ENCODE measurements at regions not wholly inside any gene's neighbourhood (a gene's known extent, or its start where the extent isn't known, plus 50 kb on each side); places are given as distances from the start of the nearest gene placed in this dataset.
"Not testable (repeated sequence)": the region's sequence is repeated elsewhere in the genome, so short reads cannot be mapped to it uniquely, and the experiment has no call there.

DNA sequence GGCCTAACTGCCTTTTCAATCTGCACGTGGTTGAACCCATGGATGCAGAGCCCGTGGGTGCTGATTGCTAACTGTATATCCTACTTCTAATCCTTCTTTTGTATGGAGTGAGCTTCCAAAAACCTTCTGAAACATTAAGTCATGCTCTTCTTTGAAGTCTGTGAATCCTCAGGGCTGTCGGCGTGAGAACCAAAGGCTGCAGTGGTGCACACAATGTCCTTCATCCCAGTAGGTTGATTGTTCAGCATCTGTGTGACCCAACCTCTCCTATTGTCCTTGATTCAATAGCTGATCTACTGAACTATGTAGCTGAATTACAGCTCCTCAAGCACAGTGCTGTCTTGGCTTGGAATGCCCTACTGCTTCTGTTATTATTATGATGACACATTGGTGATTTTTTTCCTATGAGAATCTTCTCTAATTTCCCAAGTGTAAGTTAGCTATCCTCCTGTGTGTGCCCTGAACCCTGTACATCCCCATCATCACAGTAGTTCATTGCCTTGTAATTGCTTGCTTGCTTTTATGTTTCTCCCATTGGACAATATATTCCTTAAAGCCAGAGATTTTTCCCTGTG is 294.6 kb downstream of the TRIML1 start:
- in situ Hi-C loops (cut with MboI; ENCODE audit: low sequenced_read_pairs, unreplicated experiment) = no loop called here
- no peak for TF ChIP-seq CTCF (IDR thresholded peaks at IDR 0.05; ENCODE audit: borderline replicate concordance, control extremely low read depth, extremely low read depth, insufficient read depth, missing control alignments)
- no peak for DNase-seq (ENCODE audit: low spot score)

DNA sequence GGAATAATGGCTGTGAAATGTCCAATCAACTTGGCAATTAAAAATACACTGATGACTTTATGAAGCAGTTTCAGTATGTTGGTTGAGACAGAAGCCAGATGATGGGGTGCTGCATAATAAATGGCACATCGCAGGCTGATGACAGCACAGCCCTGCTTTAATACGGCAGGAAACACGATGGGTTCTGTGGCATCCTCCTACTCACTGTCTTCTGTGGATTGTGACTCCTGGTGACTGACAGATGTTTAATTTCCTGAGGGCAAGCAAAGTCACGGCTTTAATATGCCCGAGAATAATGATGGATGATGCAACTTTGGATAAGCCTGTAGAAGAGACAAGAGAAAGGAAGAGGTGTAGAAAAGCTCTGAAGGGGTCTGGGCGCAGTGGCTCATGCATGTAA is 295.4 kb downstream of the TRIML1 start:
- DNase-seq (ENCODE audit: low spot score) = no peak
- no peak for TF ChIP-seq CTCF (IDR thresholded peaks at IDR 0.05; ENCODE audit: borderline replicate concordance, control extremely low read depth, extremely low read depth, insufficient read depth, missing control alignments)
- in situ Hi-C loops (cut with MboI; ENCODE audit: low sequenced_read_pairs, unreplicated experiment) = no loop called here

DNA sequence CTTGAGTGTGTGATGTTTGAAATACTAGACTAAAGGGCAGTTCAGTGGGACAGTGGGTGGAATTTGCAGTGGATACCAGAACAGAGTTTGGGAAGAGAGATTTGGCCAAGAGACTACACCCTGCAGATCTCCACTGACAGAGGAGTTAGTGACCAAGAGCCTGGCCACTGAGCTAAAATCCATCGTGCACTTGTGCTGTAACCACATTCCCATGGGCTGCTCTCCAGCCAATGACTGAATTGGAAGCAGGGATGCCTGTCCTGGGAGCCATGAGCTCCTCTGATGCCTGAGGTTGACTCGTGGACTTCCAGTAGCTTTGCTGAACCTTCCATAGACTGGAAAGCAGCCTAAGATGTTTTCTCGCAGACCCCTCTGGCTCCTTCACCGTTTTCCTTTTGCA is 296.1 kb downstream of the TRIML1 start:
- TF ChIP-seq CTCF (IDR thresholded peaks at IDR 0.05; ENCODE audit: borderline replicate concordance, control extremely low read depth, extremely low read depth, insufficient read depth, missing control alignments) = no peak
- in situ Hi-C loops (cut with MboI; ENCODE audit: low sequenced_read_pairs, unreplicated experiment) = no loop called here
- DNase-seq (ENCODE audit: low spot score) = no peak

GRCh38 chr4:188437535-188437934 is 298.3 kb downstream of the TRIML1 start:
- DNase-seq (ENCODE audit: low spot score) = no peak
- TF ChIP-seq CTCF (IDR thresholded peaks at IDR 0.05; ENCODE audit: borderline replicate concordance, control extremely low read depth, extremely low read depth, insufficient read depth, missing control alignments) = no peak
- in situ Hi-C loops (cut with MboI; ENCODE audit: low sequenced_read_pairs, unreplicated experiment) = no loop called here

GRCh38 chr4:188438391-188438824 is 299.2 kb downstream of the TRIML1 start:
- in situ Hi-C loops (cut with MboI; ENCODE audit: low sequenced_read_pairs, unreplicated experiment); DNase-seq (ENCODE audit: low spot score): not testable (repeated sequence)

- no peak for DNase-seq (ENCODE audit: low spot score)
- no peak for TF ChIP-seq CTCF (IDR thresholded peaks at IDR 0.05; ENCODE audit: borderline replicate concordance, control extremely low read depth, extremely low read depth, insufficient read depth, missing control alignments)
- in situ Hi-C loops (cut with MboI; ENCODE audit: low sequenced_read_pairs, unreplicated experiment) = no loop called here
Measured at GRCh38 chr4:188439641-188440311, 300.5 kb downstream of the TRIML1 start.

DNA sequence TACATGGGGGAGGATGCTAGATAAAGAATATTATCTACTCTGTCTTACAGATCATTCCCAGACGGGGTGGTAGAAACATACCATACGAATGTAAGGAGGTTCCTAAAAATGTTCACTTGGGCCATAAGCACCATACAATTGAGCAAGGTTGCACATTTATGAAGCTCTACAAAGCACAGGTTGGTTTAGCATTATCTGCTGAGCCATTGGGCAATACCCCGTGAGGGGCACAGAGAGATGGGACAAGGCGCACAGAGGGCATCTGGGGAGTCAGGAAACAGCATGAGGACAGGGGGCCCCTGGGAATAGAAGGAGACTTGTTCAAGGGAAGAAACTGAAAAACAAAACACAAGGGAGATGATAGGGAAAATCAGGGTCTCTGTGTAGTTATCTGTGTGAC is 305.3 kb downstream of the TRIML1 start:
- no peak for DNase-seq (ENCODE audit: low spot score)
- in situ Hi-C loops (cut with MboI; ENCODE audit: low sequenced_read_pairs, unreplicated experiment) = no loop called here
- no peak for TF ChIP-seq CTCF (IDR thresholded peaks at IDR 0.05; ENCODE audit: borderline replicate concordance, control extremely low read depth, extremely low read depth, insufficient read depth, missing control alignments)

GRCh38 chr4:188448996-188449395 is 309.8 kb downstream of the TRIML1 start:
- DNase-seq (ENCODE audit: low spot score); in situ Hi-C loops (cut with MboI; ENCODE audit: low sequenced_read_pairs, unreplicated experiment): not testable (repeated sequence)
